Activated naive CD8-positive, alpha-beta T cell treated with anti-CD3 and anti-CD28 coated beads, Interleukin-2, amount 50 U/mL, for 24 hours (primary cell): ENCODE measurements at regions not wholly inside any gene's neighbourhood (a gene's known extent, or its start where the extent isn't known, plus 50 kb on each side); places are given as distances from the start of the nearest gene placed in this dataset.
A peak's percentile ranks its signal among the peaks of the same experiment; 100 is the strongest.
"Not testable (repeated sequence)": the region's sequence is repeated elsewhere in the genome, so short reads cannot be mapped to it uniquely, and the experiment has no call there.

Source experiments
- ATAC-seq: fragments of 150-1000 bp; cut with Tn5 transposase; one replicate; pipeline ENCODE4 v1.10.0; 2021
- DNase-seq: peaks from one replicate; pipeline ENCODE4 v3.0.0; 2021
- H3K27ac Mint-ChIP-seq: one replicate; pipeline ENCODE4 v1.8.0; 2021; ENCODE audit warnings: mild to moderate bottlenecking, mixed read lengths
- H3K27me3 Mint-ChIP-seq: one replicate; pipeline ENCODE4 v1.8.0; 2021; ENCODE audit warnings: mixed read lengths
- H3K36me3 Mint-ChIP-seq: one replicate; pipeline ENCODE4 v1.8.0; 2021; ENCODE audit warnings: low read depth, mixed read lengths
- H3K4me1 Mint-ChIP-seq: one replicate; pipeline ENCODE4 v1.8.0; 2021; ENCODE audit warnings: mixed read lengths
- H3K4me3 Mint-ChIP-seq: one replicate; pipeline ENCODE4 v1.8.0; 2021; ENCODE audit warnings: mild to moderate bottlenecking, moderate library complexity, mixed read lengths
- H3K9me3 Mint-ChIP-seq: one replicate; pipeline ENCODE4 v1.8.0; 2021; ENCODE audit warnings: mixed read lengths

DNA sequence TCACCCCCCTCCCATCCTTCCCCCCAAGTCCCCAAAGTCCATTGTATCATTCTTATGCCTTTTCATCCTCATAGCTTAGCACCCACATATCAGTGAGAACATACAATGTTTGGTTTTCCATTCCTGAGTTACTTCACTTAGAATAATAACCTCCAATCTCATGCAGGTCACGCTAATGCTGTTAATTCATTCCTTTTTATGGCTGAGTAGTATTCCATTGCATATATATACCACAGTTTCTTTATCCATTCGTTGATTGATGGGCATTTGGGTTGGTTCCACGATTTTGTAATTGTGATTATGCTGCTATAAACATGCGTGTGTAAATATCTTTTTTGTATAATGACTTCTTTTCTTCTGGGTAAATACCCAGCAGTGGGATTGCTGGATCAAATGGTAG, 621.9 kb upstream of the NRP1 start:
- H3K27ac Mint-ChIP-seq, H3K4me1 Mint-ChIP-seq, H3K27me3 Mint-ChIP-seq: not testable (repeated sequence)

GRCh38 chr10:33955676-33956075, 621.2 kb upstream of the NRP1 start:
- H3K9me3 Mint-ChIP-seq = peaks cover 10% of the 10 kb centered on the region
- no peaks in the 10 kb centered on the region for H3K4me1 Mint-ChIP-seq
- no peaks in the 10 kb centered on the region for H3K36me3 Mint-ChIP-seq
- no peak for DNase-seq
- H3K27ac Mint-ChIP-seq = no peak overlapping the region
- no peak for ATAC-seq
- H3K27me3 Mint-ChIP-seq = no peaks in the 10 kb centered on the region
- H3K4me3 Mint-ChIP-seq = no peak overlapping the region

More for the DNA sequence above, 621.9 kb upstream of the NRP1 start:
- H3K36me3 Mint-ChIP-seq, H3K4me3 Mint-ChIP-seq, DNase-seq, ATAC-seq: not testable (repeated sequence)
- H3K9me3 Mint-ChIP-seq = peaks cover 10% of the 10 kb centered on the region

- Mint-ChIP-seq H3K4me3 (no peak overlapping the region), H3K27ac (no peak overlapping the region), H3K27me3 (no peaks in the 10 kb centered on the region), H3K4me1 (no peaks in the 10 kb centered on the region), H3K9me3 (peaks cover 10% of the 10 kb centered on the region), H3K36me3 (no peaks in the 10 kb centered on the region)
- DNase-seq (no peak), ATAC-seq (no peak)
These were observed 618.4 kb upstream of the NRP1 start for GRCh38 chr10:33952692-33953360.

- H3K27ac Mint-ChIP-seq = no peak overlapping the region
- H3K36me3 Mint-ChIP-seq = no peaks in the 10 kb centered on the region
- ATAC-seq (no peak), DNase-seq (no peak)
- H3K4me1 Mint-ChIP-seq = no peaks in the 10 kb centered on the region
- H3K9me3 Mint-ChIP-seq = no peaks in the 10 kb centered on the region
- no peaks in the 10 kb centered on the region for H3K27me3 Mint-ChIP-seq
- H3K4me3 Mint-ChIP-seq = no peak overlapping the region
These were observed 615.7 kb upstream of the NRP1 start for GRCh38 chr10:33950206-33950605.

DNA sequence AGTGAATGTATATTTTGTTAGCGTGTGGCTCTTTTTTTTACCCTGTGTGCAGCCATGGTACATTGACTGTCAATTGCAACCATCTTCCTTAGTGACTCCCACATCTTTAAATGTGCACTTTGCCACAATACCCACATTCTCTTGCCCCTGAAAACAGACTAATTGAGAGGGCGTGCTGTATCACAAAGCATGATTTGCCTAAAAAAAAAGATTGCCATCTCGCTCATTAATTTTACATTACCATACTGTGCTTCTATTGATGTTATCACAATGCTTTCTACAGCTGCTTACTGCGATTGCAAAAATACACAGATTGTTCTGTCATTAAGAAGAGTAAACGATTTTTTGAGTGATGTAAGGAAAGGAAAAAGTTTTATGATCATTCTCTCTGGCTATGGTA, 613.1 kb upstream of the NRP1 start:
- Mint-ChIP-seq H3K27ac (no peak overlapping the region), H3K27me3 (no peaks in the 10 kb centered on the region), H3K4me1 (no peaks in the 10 kb centered on the region), H3K4me3 (no peak overlapping the region), H3K36me3 (no peaks in the 10 kb centered on the region), H3K9me3 (no peaks in the 10 kb centered on the region)
- ATAC-seq (no peak), DNase-seq (no peak)

DNA sequence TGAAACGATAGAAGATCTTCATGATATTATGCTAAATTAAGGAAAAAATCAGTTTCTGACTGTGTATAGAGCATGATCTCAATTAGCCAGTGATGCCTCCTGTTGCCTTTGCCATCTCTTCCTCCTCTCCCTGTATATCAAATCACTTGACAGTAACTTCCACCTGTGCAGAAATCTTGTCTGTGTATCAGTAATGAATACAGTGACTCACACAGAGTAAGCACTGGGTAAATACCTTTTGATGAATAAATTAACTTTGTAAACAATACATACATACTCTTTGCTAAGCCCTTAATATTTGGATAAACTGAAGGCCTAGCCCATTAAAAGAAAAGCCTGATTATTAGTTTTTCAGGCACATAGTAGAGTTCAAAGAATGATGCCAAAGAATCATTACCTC, 610.6 kb upstream of the NRP1 start:
- Mint-ChIP-seq H3K27me3 (no peaks in the 10 kb centered on the region), H3K4me1 (no peaks in the 10 kb centered on the region), H3K4me3 (no peak overlapping the region), H3K9me3 (no peaks in the 10 kb centered on the region), H3K36me3 (no peaks in the 10 kb centered on the region), H3K27ac (no peak overlapping the region)
- ATAC-seq (no peak), DNase-seq (no peak)

DNA sequence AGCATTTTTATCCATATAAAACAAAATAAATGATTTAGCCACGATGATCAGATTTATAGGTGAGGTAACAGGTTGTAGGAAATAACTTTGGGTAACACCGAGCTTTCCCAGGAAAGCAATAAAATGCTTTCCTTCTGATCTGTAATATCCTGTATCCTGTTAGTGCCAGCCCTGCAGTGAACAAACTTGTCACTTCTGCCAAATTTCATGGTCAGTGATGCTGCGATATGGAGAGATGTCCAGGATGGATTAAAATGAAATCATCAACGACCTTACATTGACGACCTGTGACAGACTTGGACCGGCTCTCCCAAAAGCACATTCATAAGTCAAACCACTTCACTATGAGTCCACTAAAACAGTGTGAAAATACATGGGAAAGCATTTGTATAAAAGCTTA, 608.0 kb upstream of the NRP1 start:
- no peak for ATAC-seq
- Mint-ChIP-seq H3K9me3 (no peaks in the 10 kb centered on the region), H3K27me3 (no peaks in the 10 kb centered on the region), H3K4me1 (no peaks in the 10 kb centered on the region), H3K36me3 (no peaks in the 10 kb centered on the region), H3K27ac (no peak overlapping the region), H3K4me3 (no peak overlapping the region)
- DNase-seq = no peak

- Mint-ChIP-seq H3K9me3 (no peaks in the 10 kb centered on the region), H3K27ac (no peak overlapping the region), H3K4me3 (no peak overlapping the region), H3K27me3 (no peaks in the 10 kb centered on the region), H3K36me3 (no peaks in the 10 kb centered on the region), H3K4me1 (no peaks in the 10 kb centered on the region)
- DNase-seq = no peak
- no peak for ATAC-seq
These were observed 605.4 kb upstream of the NRP1 start for GRCh38 chr10:33939892-33940291.

DNA sequence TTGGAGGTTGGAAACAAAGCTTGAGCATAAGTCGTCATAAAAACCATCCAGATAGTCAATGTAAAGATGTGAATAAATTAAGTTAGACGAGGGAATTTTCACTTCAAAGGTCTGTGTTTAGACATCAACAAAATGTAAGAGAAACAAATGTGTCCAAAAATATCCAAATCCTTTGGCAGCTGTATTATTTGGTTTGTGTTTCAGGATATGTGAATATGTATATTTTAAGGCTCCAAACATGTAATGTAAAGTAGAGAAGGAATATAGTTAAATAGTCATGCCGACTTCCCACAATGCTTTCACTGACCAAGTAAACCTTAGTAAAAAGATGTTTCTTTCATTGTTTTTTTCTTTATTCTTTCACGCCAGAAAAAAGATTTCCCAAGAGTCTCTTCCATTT, 604.9 kb upstream of the NRP1 start:
- Mint-ChIP-seq H3K9me3 (no peaks in the 10 kb centered on the region), H3K36me3 (no peaks in the 10 kb centered on the region), H3K27ac (no peak overlapping the region), H3K4me1 (no peaks in the 10 kb centered on the region), H3K27me3 (no peaks in the 10 kb centered on the region), H3K4me3 (no peak overlapping the region)
- no peak for DNase-seq
- ATAC-seq = no peak

DNA sequence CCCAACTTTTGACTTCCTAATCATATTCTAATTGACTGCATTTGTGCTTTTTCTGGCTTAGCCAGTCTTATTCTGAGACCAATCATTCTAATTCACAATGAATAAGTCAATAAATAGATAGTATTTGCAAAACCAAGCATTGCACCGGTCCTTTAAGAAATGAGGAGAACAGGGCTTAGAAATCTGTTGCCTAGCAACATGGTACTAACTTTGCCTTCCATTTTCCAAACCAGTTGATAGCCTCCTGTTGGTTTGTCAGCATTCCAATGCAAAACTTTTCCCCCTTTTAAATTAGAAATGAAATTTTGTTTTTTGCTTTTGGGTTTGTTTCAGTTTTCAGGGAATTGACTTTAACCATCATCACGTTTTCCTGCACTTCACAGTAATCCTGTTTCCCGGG, 603.5 kb upstream of the NRP1 start:
- no peaks in the 10 kb centered on the region for H3K36me3 Mint-ChIP-seq
- H3K4me1 Mint-ChIP-seq = no peaks in the 10 kb centered on the region
- H3K4me3 Mint-ChIP-seq = no peak overlapping the region
- ATAC-seq = no peak
- no peak overlapping the region for H3K27ac Mint-ChIP-seq
- peaks cover 1% of the 10 kb centered on the region for H3K27me3 Mint-ChIP-seq
- DNase-seq = no peak
- H3K9me3 Mint-ChIP-seq = no peaks in the 10 kb centered on the region

- H3K4me1 Mint-ChIP-seq = no peaks in the 10 kb centered on the region
- DNase-seq = no peak
- H3K4me3 Mint-ChIP-seq = no peak overlapping the region
- no peaks in the 10 kb centered on the region for H3K36me3 Mint-ChIP-seq
- H3K27me3 Mint-ChIP-seq = peaks cover 1% of the 10 kb centered on the region
- H3K9me3 Mint-ChIP-seq = no peaks in the 10 kb centered on the region
- ATAC-seq = no peak
- no peak overlapping the region for H3K27ac Mint-ChIP-seq
These were observed 602.7 kb upstream of the NRP1 start for GRCh38 chr10:33937036-33937730.

GRCh38 chr10:33935350-33935749, 600.9 kb upstream of the NRP1 start:
- Mint-ChIP-seq H3K36me3 (no peaks in the 10 kb centered on the region), H3K27ac (no peak overlapping the region), H3K9me3 (no peaks in the 10 kb centered on the region), H3K4me3 (no peak overlapping the region), H3K4me1 (no peaks in the 10 kb centered on the region), H3K27me3 (peaks cover 1% of the 10 kb centered on the region)
- ATAC-seq (no peak), DNase-seq (no peak)

- H3K27ac Mint-ChIP-seq = no peak overlapping the region
- no peaks in the 10 kb centered on the region for H3K9me3 Mint-ChIP-seq
- ATAC-seq (no peak), DNase-seq (no peak)
- H3K36me3 Mint-ChIP-seq = no peaks in the 10 kb centered on the region
- no peak overlapping the region for H3K4me3 Mint-ChIP-seq
- H3K27me3 Mint-ChIP-seq = peaks cover 5% of the 10 kb centered on the region
- H3K4me1 Mint-ChIP-seq = no peaks in the 10 kb centered on the region
These were observed 595.6 kb upstream of the NRP1 start for GRCh38 chr10:33930079-33930478.

GRCh38 chr10:33927347-33927746, 592.9 kb upstream of the NRP1 start:
- DNase-seq (no peak), ATAC-seq (no peak)
- Mint-ChIP-seq H3K4me1 (no peaks in the 10 kb centered on the region), H3K27me3 (peaks cover 3% of the 10 kb centered on the region), H3K27ac (no peak overlapping the region), H3K4me3 (no peak overlapping the region), H3K9me3 (no peaks in the 10 kb centered on the region), H3K36me3 (no peaks in the 10 kb centered on the region)

GRCh38 chr10:33921970-33922605, 587.6 kb upstream of the NRP1 start:
- Mint-ChIP-seq H3K9me3 (no peaks in the 10 kb centered on the region), H3K27me3 (peaks cover 4% of the 10 kb centered on the region), H3K36me3 (no peaks in the 10 kb centered on the region), H3K4me1 (no peaks in the 10 kb centered on the region), H3K4me3 (no peak overlapping the region), H3K27ac (no peak overlapping the region)
- ATAC-seq (peak; percentile 54), DNase-seq (no peak)
